ENCODE measurements at regions not wholly inside any gene's neighbourhood (a gene's known extent, or its start where the extent isn't known, plus 50 kb on each side); places are given as distances from the start of the nearest gene placed in this dataset.

GRCh38 chr1:29461115-29461739, 224.9 kb downstream of the PTPRU start:
- TF ChIP-seq GATA3 (IDR thresholded peaks at IDR 0.05; ENCODE audit: low read depth, low read length): no peak
- TF ChIP-seq GATA2 (IDR thresholded peaks at IDR 0.05; ENCODE audit: low read depth, low read length): no peak

GRCh38 chr1:29460694-29461093, 224.4 kb downstream of the PTPRU start:
- TF ChIP-seq GATA3 (IDR thresholded peaks at IDR 0.05; ENCODE audit: low read depth, low read length) (no peak), GATA2 (IDR thresholded peaks at IDR 0.05; ENCODE audit: low read depth, low read length) (no peak)

- TF ChIP-seq GATA2 (IDR thresholded peaks at IDR 0.05; ENCODE audit: low read depth, low read length) (no peak), GATA3 (IDR thresholded peaks at IDR 0.05; ENCODE audit: low read depth, low read length) (no peak)
Observed at GRCh38 chr1:29460041-29460610, 223.8 kb downstream of the PTPRU start.

GRCh38 chr1:29459620-29459945, 223.3 kb downstream of the PTPRU start:
- TF ChIP-seq GATA3 (IDR thresholded peaks at IDR 0.05; ENCODE audit: low read depth, low read length): no peak
- TF ChIP-seq GATA2 (IDR thresholded peaks at IDR 0.05; ENCODE audit: low read depth, low read length): no peak

GRCh38 chr1:29458737-29459619, 222.7 kb downstream of the PTPRU start:
- no peak for TF ChIP-seq GATA2 (IDR thresholded peaks at IDR 0.05; ENCODE audit: low read depth, low read length)
- TF ChIP-seq GATA3 (IDR thresholded peaks at IDR 0.05; ENCODE audit: low read depth, low read length): no peak

GRCh38 chr1:29457496-29458368, 221.4 kb downstream of the PTPRU start:
- TF ChIP-seq GATA2 (IDR thresholded peaks at IDR 0.05; ENCODE audit: low read depth, low read length): no peak
- TF ChIP-seq GATA3 (IDR thresholded peaks at IDR 0.05; ENCODE audit: low read depth, low read length): no peak

- TF ChIP-seq GATA3 (IDR thresholded peaks at IDR 0.05; ENCODE audit: low read depth, low read length): no peak
Observed at GRCh38 chr1:29456685-29457435, 220.5 kb downstream of the PTPRU start.

- TF ChIP-seq GATA3 (IDR thresholded peaks at IDR 0.05; ENCODE audit: low read depth, low read length) (no peak), GATA2 (IDR thresholded peaks at IDR 0.05; ENCODE audit: low read depth, low read length) (no peak)
Observed at GRCh38 chr1:29455781-29456180, 219.5 kb downstream of the PTPRU start.

GRCh38 chr1:29454616-29455380, 218.5 kb downstream of the PTPRU start:
- TF ChIP-seq GATA2 (IDR thresholded peaks at IDR 0.05; ENCODE audit: low read depth, low read length) (no peak), GATA3 (IDR thresholded peaks at IDR 0.05; ENCODE audit: low read depth, low read length) (no peak)

GRCh38 chr1:29453502-29454240, 217.3 kb downstream of the PTPRU start:
- TF ChIP-seq GATA2 (IDR thresholded peaks at IDR 0.05; ENCODE audit: low read depth, low read length) (no peak), GATA3 (IDR thresholded peaks at IDR 0.05; ENCODE audit: low read depth, low read length) (no peak)

GRCh38 chr1:29452463-29453230, 216.3 kb downstream of the PTPRU start:
- TF ChIP-seq GATA3 (IDR thresholded peaks at IDR 0.05; ENCODE audit: low read depth, low read length): no peak
- TF ChIP-seq GATA2 (IDR thresholded peaks at IDR 0.05; ENCODE audit: low read depth, low read length): no peak

Data from SH-SY5Y (cell line).